DND-41 (cell line): ENCODE measurements at regions not wholly inside any gene's neighbourhood (a gene's known extent, or its start where the extent isn't known, plus 50 kb on each side); places are given as distances from the start of the nearest gene placed in this dataset.

Experiments used
- CTCF ChIP-seq: IDR thresholded peaks from 2 replicates; pipeline ENCODE4 v1.5.1; 2012; ENCODE audit warnings: borderline replicate concordance, low read length, moderate library complexity, mild to moderate bottlenecking; ENCODE audit not compliant: poor library complexity, severe bottlenecking; ENCODE audit errors: extremely low read depth
- EZH2 ChIP-seq: IDR thresholded peaks from 3 replicates; pipeline ENCODE4 v1.6.1; 2012; ENCODE audit warnings: borderline replicate concordance, low read depth, mild to moderate bottlenecking, moderate library complexity, low read length, inconsistent platforms; ENCODE audit not compliant: severe bottlenecking

GRCh38 chr11:112831041-112831440 is 130.2 kb upstream of the NCAM1 start:
- no peak for TF ChIP-seq CTCF
- no peak for TF ChIP-seq EZH2
